PC-9 (cell line): ENCODE measurements at regions not wholly inside any gene's neighbourhood (a gene's known extent, or its start where the extent isn't known, plus 50 kb on each side); places are given as distances from the start of the nearest gene placed in this dataset.

Experiments used
- EZH2 ChIP-seq: fragments of 200-600 bp; sonication (generic); IDR thresholded peaks from 2 replicates; pipeline ENCODE4 v1.8.0; 2017; ENCODE audit warnings: antibody characterized with exemption, low read depth
- TF ChIP-seq, protein P1 (sequence below): fragments of 200-600 bp; sonication (generic); conservative IDR thresholded peaks from 2 replicates; pipeline ENCODE4 v1.6.1; 2017; ENCODE audit warnings: mixed run types, antibody characterized with exemption, mild to moderate bottlenecking, moderate library complexity

GRCh38 chr10:94104316-94105000 lies 110.7 kb downstream of the PLCE1 start:
- TF ChIP-seq, protein P1, sequence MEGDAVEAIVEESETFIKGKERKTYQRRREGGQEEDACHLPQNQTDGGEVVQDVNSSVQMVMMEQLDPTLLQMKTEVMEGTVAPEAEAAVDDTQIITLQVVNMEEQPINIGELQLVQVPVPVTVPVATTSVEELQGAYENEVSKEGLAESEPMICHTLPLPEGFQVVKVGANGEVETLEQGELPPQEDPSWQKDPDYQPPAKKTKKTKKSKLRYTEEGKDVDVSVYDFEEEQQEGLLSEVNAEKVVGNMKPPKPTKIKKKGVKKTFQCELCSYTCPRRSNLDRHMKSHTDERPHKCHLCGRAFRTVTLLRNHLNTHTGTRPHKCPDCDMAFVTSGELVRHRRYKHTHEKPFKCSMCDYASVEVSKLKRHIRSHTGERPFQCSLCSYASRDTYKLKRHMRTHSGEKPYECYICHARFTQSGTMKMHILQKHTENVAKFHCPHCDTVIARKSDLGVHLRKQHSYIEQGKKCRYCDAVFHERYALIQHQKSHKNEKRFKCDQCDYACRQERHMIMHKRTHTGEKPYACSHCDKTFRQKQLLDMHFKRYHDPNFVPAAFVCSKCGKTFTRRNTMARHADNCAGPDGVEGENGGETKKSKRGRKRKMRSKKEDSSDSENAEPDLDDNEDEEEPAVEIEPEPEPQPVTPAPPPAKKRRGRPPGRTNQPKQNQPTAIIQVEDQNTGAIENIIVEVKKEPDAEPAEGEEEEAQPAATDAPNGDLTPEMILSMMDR = no peak
- no peak for TF ChIP-seq EZH2
